HG03565 (cell line): ENCODE measurements at regions not wholly inside any gene's neighbourhood (a gene's known extent, or its start where the extent isn't known, plus 50 kb on each side); places are given as distances from the start of the nearest gene placed in this dataset.

ENCODE experiments used
- ATAC-seq: cut with Tn5 transposase; IDR thresholded peaks from one replicate; pipeline ENCODE4 v1.9.1; 2021; ENCODE audit warnings: mild to moderate bottlenecking, moderate library complexity; ENCODE audit not compliant: unreplicated experiment

GRCh38 chr6:165987483-165988301, 180.0 kb downstream of the TBXT start:
- ATAC-seq = no peak

DNA sequence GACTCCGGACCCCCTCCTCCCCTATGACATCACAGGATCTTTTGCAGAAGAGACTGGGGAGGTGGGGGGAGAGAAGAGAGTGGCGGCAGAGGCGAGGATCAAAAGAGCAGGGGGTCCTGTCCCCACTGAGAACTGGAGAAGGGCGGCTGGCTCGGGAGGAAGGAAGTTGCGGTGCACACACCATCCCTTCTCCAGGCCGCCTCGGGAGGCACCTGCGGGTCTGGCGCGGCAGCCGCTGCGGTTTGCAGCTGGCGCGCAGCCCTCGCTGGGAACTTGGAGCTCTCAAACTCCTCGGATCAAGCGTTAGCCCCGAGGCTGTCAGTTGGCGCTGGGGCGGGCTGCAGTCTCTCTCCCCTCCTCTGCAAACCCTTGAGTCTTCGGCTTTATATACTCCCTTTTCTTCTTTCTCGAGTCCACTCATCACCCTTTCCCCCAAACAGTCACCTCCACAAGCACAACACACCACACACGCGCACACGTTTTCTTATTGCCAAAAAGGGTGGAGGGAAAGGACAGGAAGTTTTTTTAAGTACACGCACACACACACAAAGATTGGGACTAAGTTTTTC, 180.7 kb downstream of the TBXT start:
- ATAC-seq = no peak

DNA sequence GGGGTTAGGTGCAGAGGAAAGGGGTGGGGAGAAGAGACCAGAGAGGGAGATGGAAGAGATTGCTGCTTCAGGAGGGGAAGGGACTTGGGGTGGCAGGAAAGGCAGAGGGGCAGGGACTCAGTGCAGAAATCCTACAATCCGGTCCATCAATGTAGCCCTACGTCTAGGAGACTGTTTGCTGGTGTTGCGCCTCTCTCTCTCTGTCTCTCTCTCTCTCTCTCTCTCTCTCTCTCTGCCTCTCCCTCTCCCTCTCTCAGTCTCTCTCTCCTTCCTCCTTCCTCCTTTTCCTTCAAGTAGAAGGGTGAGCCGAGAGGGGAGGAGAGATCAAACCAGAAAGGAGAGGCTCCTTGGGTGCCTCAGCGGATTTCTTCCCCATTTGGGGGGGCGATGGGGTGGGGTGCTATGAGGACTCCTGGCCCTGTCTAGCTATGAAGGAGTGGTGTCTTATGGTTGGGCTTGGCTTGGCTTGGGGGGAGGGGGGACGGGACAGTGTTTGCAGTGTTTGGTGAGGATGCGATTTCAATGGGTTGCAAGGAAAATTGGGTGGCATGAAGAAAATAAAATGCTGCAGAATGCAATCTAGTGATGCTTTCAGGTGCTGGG, 181.2 kb downstream of the TBXT start:
- no peak for ATAC-seq

DNA sequence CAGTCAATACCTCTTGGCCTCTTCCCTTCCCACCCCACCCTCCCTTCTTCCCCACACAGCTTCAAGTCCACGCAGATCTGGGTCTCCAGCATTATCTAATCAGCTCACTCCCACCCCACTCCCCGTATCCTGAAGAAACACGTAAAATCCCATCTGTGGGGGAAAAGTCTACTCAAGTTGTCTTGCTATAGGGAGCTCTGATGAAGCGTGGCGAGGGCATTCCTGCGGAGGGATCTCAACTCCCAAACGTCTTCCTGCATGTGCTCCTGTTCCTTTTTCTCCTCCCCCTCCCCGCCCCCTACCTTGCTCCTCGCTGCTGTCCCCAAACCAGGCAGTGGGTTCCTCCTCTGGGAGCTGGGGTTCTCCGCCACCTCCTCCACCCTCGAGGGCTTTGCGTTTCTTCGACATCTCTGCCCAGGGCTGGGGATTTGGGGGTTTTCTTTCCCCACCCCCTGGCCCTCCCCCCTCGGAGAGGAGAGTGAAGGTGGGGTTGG, 181.8 kb downstream of the TBXT start:
- no peak for ATAC-seq

GRCh38 chr6:165985281-165985805, 182.3 kb downstream of the TBXT start:
- no peak for ATAC-seq

DNA sequence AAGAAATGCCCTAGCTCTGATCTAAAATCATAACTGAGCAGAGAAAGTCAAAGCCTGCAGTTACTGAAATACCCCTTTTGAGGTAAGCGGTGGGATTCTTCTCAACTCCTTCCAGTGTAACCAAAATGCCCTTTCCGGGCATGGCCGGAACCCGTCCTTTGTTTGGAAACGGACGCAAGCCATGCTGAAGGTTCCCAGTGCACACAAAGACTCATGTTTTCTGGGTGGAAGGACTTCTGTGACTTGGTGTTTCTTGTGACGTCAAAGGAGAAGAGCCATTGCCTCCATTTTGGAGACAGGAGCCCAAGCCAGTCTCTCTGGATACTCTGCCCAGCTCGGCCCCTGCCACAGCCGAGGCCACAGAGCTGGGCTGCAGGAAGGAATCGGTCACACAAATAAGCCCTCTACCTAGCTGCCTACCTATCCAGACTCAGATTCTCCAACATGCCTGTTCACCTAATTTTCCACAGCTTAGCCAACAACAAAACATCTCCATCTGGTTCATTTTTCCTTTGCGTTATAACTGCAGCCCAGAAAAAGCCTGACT, 182.8 kb downstream of the TBXT start:
- no peak for ATAC-seq

GRCh38 chr6:165983112-165984072, 184.3 kb downstream of the TBXT start:
- no peak for ATAC-seq

DNA sequence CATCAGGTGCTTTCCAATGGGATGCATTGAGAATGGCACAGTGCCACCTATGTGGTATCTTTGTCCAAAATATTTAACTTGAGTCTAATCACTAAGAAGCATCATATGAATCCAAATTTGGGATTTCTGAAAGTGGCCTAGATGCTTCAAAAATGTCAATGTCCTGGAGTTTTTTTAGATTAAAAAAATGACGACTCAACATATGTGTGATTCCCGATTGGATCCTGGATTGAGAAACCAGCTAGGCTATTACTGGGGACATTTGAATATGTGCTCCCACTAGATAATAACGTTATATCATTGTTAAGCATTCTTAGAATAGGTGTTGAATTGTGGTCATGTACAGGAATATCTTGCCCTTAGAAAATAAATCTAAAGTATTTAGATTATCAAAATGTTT, 189.2 kb downstream of the TBXT start:
- ATAC-seq = no peak

DNA sequence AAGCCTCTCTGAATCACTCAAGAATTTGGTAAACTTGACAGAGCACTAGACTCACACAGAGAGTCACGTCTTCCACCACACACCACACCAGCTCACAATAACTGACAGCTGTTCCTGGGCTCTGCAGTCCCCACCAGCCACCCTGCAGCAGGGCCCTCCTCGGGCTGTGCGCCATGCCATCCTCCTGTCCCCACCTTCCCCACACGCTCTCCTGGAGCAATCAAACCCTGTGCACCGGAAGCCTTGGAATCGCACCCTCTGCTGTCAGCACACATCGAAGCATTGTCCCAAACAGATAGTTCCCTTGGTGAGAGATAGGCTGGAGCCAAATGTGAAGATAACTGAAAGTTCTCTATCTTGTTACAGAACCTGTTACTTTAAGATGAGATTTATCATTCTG, 191.0 kb downstream of the TBXT start:
- ATAC-seq = no peak

- ATAC-seq = no peak
Measured at GRCh38 chr6:165974817-165975216, 192.8 kb downstream of the TBXT start.

GRCh38 chr6:165973473-165973872, 194.2 kb downstream of the TBXT start:
- no peak for ATAC-seq

GRCh38 chr6:165972139-165972802, 195.4 kb downstream of the TBXT start:
- ATAC-seq = no peak

DNA sequence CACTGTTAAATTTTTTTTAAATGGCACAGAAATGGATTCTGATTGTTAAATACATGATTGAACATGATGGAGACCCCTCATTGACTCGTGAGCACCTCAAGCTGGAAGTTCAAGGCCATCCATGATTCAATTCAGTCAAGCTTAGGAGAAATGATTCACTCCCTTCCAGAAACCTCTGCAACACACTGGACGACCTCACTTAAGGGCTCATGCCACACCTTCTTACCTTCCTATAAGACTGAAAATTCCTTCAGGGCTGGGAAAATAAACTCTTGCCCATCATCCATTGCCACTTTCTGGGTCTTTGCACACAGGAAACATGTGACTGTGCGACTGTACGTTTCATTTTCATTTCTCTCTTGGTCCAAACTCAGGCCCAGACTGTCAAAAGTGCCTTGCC, 196.4 kb downstream of the TBXT start:
- ATAC-seq = no peak

GRCh38 chr6:165970001-165970400, 197.7 kb downstream of the TBXT start:
- no peak for ATAC-seq

DNA sequence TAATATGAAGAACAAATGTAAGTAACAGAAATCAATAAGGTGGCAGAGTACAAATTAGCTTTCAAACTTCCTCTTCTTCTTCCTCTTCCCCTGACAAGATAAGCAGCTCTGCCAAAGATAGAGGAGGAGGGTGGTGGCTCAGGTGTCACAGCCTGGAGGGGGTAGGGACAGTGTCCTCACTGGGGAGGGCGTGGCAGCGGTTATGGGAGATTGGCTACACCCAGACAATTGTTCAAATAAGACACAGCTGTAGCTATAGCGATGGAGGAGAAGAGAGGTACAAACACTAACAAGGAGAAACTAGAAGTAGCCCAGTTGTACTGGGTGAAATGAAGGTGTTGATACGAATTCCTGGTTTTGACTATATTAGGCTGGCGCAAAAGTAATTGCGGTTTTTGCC, 198.5 kb downstream of the TBXT start:
- no peak for ATAC-seq

- ATAC-seq = no peak
Measured at GRCh38 chr6:165968408-165968807, 199.2 kb downstream of the TBXT start.

- no peak for ATAC-seq
Measured at GRCh38 chr6:165967810-165968407, 199.7 kb downstream of the TBXT start.

GRCh38 chr6:165963750-165964149, 203.9 kb downstream of the TBXT start:
- ATAC-seq = no peak

- no peak for ATAC-seq
Measured at GRCh38 chr6:165962366-165962765, 205.3 kb downstream of the TBXT start.
